Ammon's horn (tissue), 1 donor: ENCODE measurements at regions not wholly inside any gene's neighbourhood (a gene's known extent, or its start where the extent isn't known, plus 50 kb on each side); places are given as distances from the start of the nearest gene placed in this dataset.

Experiments
- DNase-seq: peaks from one replicate; pipeline ENCODE4 v3.0.0-alpha.2; 2016; ENCODE audit warnings: low spot score

- no peak for DNase-seq
Observed at GRCh38 chr2:611519-611918, 65.7 kb downstream of the TMEM18 start.

- no peak for DNase-seq
Observed at GRCh38 chr2:610491-610890, 66.7 kb downstream of the TMEM18 start.

- no peak for DNase-seq
Observed at GRCh38 chr2:609881-610280, 67.3 kb downstream of the TMEM18 start.

GRCh38 chr2:609449-609848 is 67.8 kb downstream of the TMEM18 start:
- DNase-seq, result no peak

- no peak for DNase-seq
Observed at GRCh38 chr2:608711-609110, 68.5 kb downstream of the TMEM18 start.

- DNase-seq, result no peak
Observed at GRCh38 chr2:608297-608696, 68.9 kb downstream of the TMEM18 start.

GRCh38 chr2:607709-608108 is 69.5 kb downstream of the TMEM18 start:
- no peak for DNase-seq

- no peak for DNase-seq
Observed at GRCh38 chr2:607172-607571, 70.0 kb downstream of the TMEM18 start.

- DNase-seq, result no peak
Observed at GRCh38 chr2:605674-606608, 71.3 kb downstream of the TMEM18 start.

GRCh38 chr2:604854-605524 is 72.2 kb downstream of the TMEM18 start:
- DNase-seq, result no peak

GRCh38 chr2:604385-604784 is 72.8 kb downstream of the TMEM18 start:
- DNase-seq, result no peak

GRCh38 chr2:603869-604268 is 73.3 kb downstream of the TMEM18 start:
- DNase-seq, result no peak

GRCh38 chr2:603427-603826 is 73.8 kb downstream of the TMEM18 start:
- no peak for DNase-seq

- DNase-seq, result no peak
Observed at GRCh38 chr2:602571-603359, 74.4 kb downstream of the TMEM18 start.

GRCh38 chr2:601806-602455 is 75.3 kb downstream of the TMEM18 start:
- DNase-seq, result no peak

GRCh38 chr2:601387-601698 is 75.9 kb downstream of the TMEM18 start:
- no peak for DNase-seq

- no peak for DNase-seq
Observed at GRCh38 chr2:600542-601386, 76.4 kb downstream of the TMEM18 start.

- DNase-seq, result no peak
Observed at GRCh38 chr2:599601-600000, 77.6 kb downstream of the TMEM18 start.

- DNase-seq, result no peak
Observed at GRCh38 chr2:598058-598802, 79.0 kb downstream of the TMEM18 start.

- no peak for DNase-seq
Observed at GRCh38 chr2:595831-596592, 81.2 kb downstream of the TMEM18 start.
